Esophagus muscularis mucosa (tissue), 4 donors: ENCODE measurements at regions not wholly inside any gene's neighbourhood (a gene's known extent, or its start where the extent isn't known, plus 50 kb on each side); places are given as distances from the start of the nearest gene placed in this dataset.

Experiments
- DNase-seq: peaks from one replicate; pipeline ENCODE4 v3.0.0-alpha.2; 2017; ENCODE audit errors: extremely low spot score
- H3K27ac ChIP-seq, 4 donors: fragments of 200-600 bp; sonication (generic); replicated peaks in 1 of 4; 1 replicate in 3 of 4; 2 replicates in 1 of 4; pipeline ENCODE4 v1.5.1; 2016 to 2019; ENCODE audit warnings: mild to moderate bottlenecking in 1 of 4
- H3K27me3 ChIP-seq, 4 donors: fragments of 200-600 bp; sonication (generic); one replicate each; pipeline versions ENCODE4 v1.5.1 to v1.6.0; 2016 to 2019
- H3K36me3 ChIP-seq, 4 donors: fragments of 200-600 bp; sonication (generic); one replicate each; pipeline ENCODE4 v1.5.1; 2016 to 2019
- H3K4me1 ChIP-seq, 4 donors: fragments of 200-600 bp; sonication (generic); one replicate each; pipeline ENCODE4 v1.5.1; 2016 to 2019
- H3K4me3 ChIP-seq, 4 donors: fragments of 200-600 bp; sonication (generic); 1 replicate in 2 of 4; 2 replicates in 2 of 4; pipeline ENCODE4 v1.5.1; 2016 to 2019; ENCODE audit warnings: mild to moderate bottlenecking in 4 of 4, moderate library complexity in 1 of 4
- H3K9me3 ChIP-seq, 4 donors: fragments of 200-600 bp; sonication (generic); 1 replicate in 3 of 4; 2 replicates in 1 of 4; pipeline ENCODE4 v1.5.1; 2016 to 2019
- EP300 ChIP-seq: sonication (generic); formaldehyde crosslinking; IDR thresholded peaks from one replicate; pipeline ENCODE4 v1.6.1; 2017; ENCODE audit warnings: antibody characterized with exemption
- POLR2A ChIP-seq: fragments of 450-650 bp; IDR thresholded peaks from one replicate; pipeline ENCODE4 v1.6.1; 2017; ENCODE audit warnings: antibody characterized with exemption, moderate library complexity, mild to moderate bottlenecking, low read depth
- POLR2AphosphoS5 ChIP-seq, 2 donors: sonication (generic); formaldehyde crosslinking; IDR thresholded peaks; one replicate each; pipeline ENCODE4 v1.6.1; 2017; ENCODE audit warnings: antibody characterized with exemption in 2 of 2
- WGBS: methylation state at CpG from one replicate; pipeline ENCODE4 v1.1.5; 2018; 5-methylcytosine and 5-hydroxymethylcytosine counted together
- intact Hi-C: fragments of 100-400 bp; cut with DNase I; formaldehyde crosslinking; loops from one replicate; pipeline ENCODE4 v1.15.1; 2023
- TF ChIP-seq, protein P1 (sequence below), 3 experiments: fragments of 200-600 bp in 2 of 3; fragments of 450-650 bp in 1 of 3; sonication (generic) in 2 of 3; IDR thresholded peaks; one replicate each; pipeline ENCODE4 v1.5.1; 2017 to 2019; ENCODE audit warnings: antibody characterized with exemption in 3 of 3, mild to moderate bottlenecking in 2 of 3, moderate library complexity in 1 of 3

DNA sequence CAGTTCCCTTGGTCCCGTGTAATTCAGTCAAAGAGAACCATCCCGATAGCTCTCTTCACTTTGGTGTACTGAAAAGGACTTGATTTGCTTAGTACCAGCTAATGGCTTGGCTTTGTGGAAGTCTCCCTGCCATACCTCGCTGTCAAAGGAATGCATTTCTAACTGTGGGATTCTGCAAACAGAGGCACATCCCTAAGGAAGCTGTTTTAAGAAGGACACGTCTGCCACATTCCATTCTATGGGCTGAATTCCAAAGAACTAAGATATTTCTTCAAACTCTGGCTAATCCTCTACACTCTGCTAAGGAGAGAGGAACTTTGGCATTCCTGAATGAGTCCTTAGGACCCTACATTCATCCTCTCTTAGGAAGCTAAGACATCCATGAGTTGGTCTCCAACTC lies 327.9 kb downstream of the SFMBT2 start:
- no peak for DNase-seq
- no peaks in the 10 kb centered on the region for H3K36me3 ChIP-seq
- H3K9me3 ChIP-seq, result no peaks in the 10 kb centered on the region
- WGBS, result 54% methylated on average over 4 of the region's 4 CpGs
- no peak for TF ChIP-seq EP300
- no peak for TF ChIP-seq POLR2AphosphoS5 (IDR thresholded peaks at IDR 0.05)
- TF ChIP-seq, protein P1, sequence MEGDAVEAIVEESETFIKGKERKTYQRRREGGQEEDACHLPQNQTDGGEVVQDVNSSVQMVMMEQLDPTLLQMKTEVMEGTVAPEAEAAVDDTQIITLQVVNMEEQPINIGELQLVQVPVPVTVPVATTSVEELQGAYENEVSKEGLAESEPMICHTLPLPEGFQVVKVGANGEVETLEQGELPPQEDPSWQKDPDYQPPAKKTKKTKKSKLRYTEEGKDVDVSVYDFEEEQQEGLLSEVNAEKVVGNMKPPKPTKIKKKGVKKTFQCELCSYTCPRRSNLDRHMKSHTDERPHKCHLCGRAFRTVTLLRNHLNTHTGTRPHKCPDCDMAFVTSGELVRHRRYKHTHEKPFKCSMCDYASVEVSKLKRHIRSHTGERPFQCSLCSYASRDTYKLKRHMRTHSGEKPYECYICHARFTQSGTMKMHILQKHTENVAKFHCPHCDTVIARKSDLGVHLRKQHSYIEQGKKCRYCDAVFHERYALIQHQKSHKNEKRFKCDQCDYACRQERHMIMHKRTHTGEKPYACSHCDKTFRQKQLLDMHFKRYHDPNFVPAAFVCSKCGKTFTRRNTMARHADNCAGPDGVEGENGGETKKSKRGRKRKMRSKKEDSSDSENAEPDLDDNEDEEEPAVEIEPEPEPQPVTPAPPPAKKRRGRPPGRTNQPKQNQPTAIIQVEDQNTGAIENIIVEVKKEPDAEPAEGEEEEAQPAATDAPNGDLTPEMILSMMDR (IDR thresholded peaks at IDR 0.05), result no peak
- TF ChIP-seq POLR2A, result no peak
- peaks cover 0 to 56% (median 36%) of the 10 kb centered on the region in 4 donors for H3K4me1 ChIP-seq
- no peaks in the 10 kb centered on the region for H3K27me3 ChIP-seq
- no peak overlapping the region for H3K4me3 ChIP-seq
- H3K27ac ChIP-seq, result no peak overlapping the region
- intact Hi-C loops, result loop anchor here (10.0 kb wide), 1 partner anchor 158 kb away; no protein-coding TSS in a partner anchor

DNA sequence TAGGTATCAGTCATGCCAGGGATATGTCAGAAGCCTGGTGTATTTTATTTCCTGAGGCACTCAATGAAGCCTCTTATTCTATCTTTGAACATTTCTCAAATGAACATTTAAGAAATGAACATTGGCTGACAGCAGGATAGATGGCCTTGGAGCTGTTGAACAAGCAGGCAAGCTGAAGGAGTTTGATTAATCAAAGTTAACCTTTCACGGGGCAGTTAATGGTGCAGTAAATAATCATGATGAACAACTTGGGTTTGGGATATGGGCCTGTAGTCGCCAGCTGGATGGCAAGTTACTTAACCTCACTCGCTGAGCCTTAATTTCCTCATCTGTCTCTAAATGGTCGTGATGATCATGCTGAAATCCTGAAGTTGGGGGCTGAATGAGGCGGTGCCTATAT lies 333.0 kb downstream of the SFMBT2 start:
- 86% methylated on average over 5 of the region's 5 CpGs for WGBS
- Histone ChIP-seq H3K9me3 (no peaks in the 10 kb centered on the region), H3K27ac (no peak overlapping the region), H3K4me3 (no peak overlapping the region), H3K36me3 (no peaks in the 10 kb centered on the region), H3K4me1 (peaks cover 0 to 20% (median 12%) of the 10 kb centered on the region in 4 donors), H3K27me3 (peaks cover 0 to 5% (median 0%) of the 10 kb centered on the region in 4 donors)
- intact Hi-C loops, result no loop called here
- DNase-seq, result no peak
- no peak for TF ChIP-seq EP300
- TF ChIP-seq, protein P1 (IDR thresholded peaks at IDR 0.05), result no peak
- no peak for TF ChIP-seq POLR2A
- TF ChIP-seq POLR2AphosphoS5 (IDR thresholded peaks at IDR 0.05), result no peak

- TF ChIP-seq, protein P1 (IDR thresholded peaks at IDR 0.05), result no peak
- no peak for TF ChIP-seq EP300
- TF ChIP-seq POLR2A, result no peak
- TF ChIP-seq POLR2AphosphoS5 (IDR thresholded peaks at IDR 0.05), result no peak
- 60% methylated on average over 7 of the region's 7 CpGs for WGBS
- Histone ChIP-seq H3K9me3 (no peaks in the 10 kb centered on the region), H3K4me1 (peaks cover 0 to 14% (median 7%) of the 10 kb centered on the region in 4 donors), H3K36me3 (no peaks in the 10 kb centered on the region), H3K27ac (peak overlapping the region in 1 of 4 donors; percentile 18), H3K4me3 (no peak overlapping the region), H3K27me3 (peaks cover 0 to 5% (median 0%) of the 10 kb centered on the region in 4 donors)
- DNase-seq, result no peak
- intact Hi-C loops, result no loop called here
Observed at GRCh38 chr10:7075851-7076250, 335.0 kb downstream of the SFMBT2 start.

DNA sequence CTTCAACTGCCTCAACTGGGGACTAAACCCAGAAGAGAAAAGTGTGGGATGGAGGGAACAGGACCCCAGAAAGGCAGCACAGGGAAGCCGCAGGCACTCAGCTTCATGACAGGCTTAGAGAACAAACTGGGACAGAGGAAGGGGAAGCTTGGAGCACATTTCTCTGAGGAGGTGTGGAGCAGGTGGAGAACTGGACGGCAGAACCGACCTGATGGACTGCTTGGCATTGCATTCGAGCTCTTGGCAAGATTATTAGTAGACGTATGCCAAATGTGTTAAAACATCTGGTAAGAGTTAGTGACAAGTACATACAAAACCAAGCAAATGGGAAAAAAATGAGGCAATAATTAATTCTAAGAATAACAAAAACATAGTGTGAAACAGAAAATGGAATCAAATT lies 335.7 kb downstream of the SFMBT2 start:
- no peak for DNase-seq
- Histone ChIP-seq H3K36me3 (no peaks in the 10 kb centered on the region), H3K4me3 (no peak overlapping the region), H3K9me3 (no peaks in the 10 kb centered on the region), H3K27me3 (peaks cover 0 to 5% (median 0%) of the 10 kb centered on the region in 4 donors), H3K4me1 (peaks cover 0 to 14% (median 7%) of the 10 kb centered on the region in 4 donors), H3K27ac (no peak overlapping the region)
- intact Hi-C loops, result no loop called here
- 41% methylated on average over 5 of the region's 5 CpGs for WGBS
- TF ChIP-seq POLR2A (no peak), EP300 (no peak), POLR2AphosphoS5 (IDR thresholded peaks at IDR 0.05) (no peak)
- TF ChIP-seq, protein P1 (IDR thresholded peaks at IDR 0.05), result no peak

- no peak for TF ChIP-seq EP300
- peaks cover 0 to 5% (median 0%) of the 10 kb centered on the region in 4 donors for H3K27me3 ChIP-seq
- peaks cover 0 to 14% (median 7%) of the 10 kb centered on the region in 4 donors for H3K4me1 ChIP-seq
- no peaks in the 10 kb centered on the region for H3K36me3 ChIP-seq
- 60% methylated on average over 2 of the region's 2 CpGs for WGBS
- no peak overlapping the region for H3K4me3 ChIP-seq
- no peak for DNase-seq
- H3K27ac ChIP-seq, result no peak overlapping the region
- intact Hi-C loops, result no loop called here
- H3K9me3 ChIP-seq, result no peaks in the 10 kb centered on the region
Observed at GRCh38 chr10:7071421-7071820, 339.4 kb downstream of the SFMBT2 start.
